CD4-positive, alpha-beta memory T cell (primary cell): ENCODE measurements at regions not wholly inside any gene's neighbourhood (a gene's known extent, or its start where the extent isn't known, plus 50 kb on each side); places are given as distances from the start of the nearest gene placed in this dataset.

Experiments used
- CTCF ChIA-PET: fragments of 350-600 bp; sonication (Branson Sonifier 250); formaldehyde crosslinking; loops from one replicate; lab custom pipeline; 2021; ENCODE audit warnings: inconsistent platforms; ENCODE audit not compliant: partially characterized antibody; lab: Charles Lee
- POLR2A ChIA-PET: fragments of 350-600 bp; sonication (Branson Sonifier 250); formaldehyde crosslinking; loops from one replicate; lab custom pipeline; 2021; ENCODE audit not compliant: partially characterized antibody; lab: Charles Lee
- DNase-seq, 5 donors: peaks; one replicate each; pipeline versions ENCODE4 v3.0.0 to v3.0.0-alpha.2; 2020 to 2022; ENCODE audit warnings: mixed read lengths in 1 of 5
- H3K27ac ChIP-seq: one replicate; pipeline ENCODE4 v1.7.0; 2013; ENCODE audit warnings: low read depth, low read length
- H3K27me3 ChIP-seq: 2 replicates; pipeline ENCODE4 v1.7.0; 2013; ENCODE audit warnings: mild to moderate bottlenecking, low read length, moderate library complexity; ENCODE audit not compliant: insufficient read depth
- H3K36me3 ChIP-seq: 2 replicates; pipeline ENCODE4 v1.7.0; 2013; ENCODE audit warnings: mild to moderate bottlenecking, low read length, moderate library complexity; ENCODE audit not compliant: insufficient read depth
- H3K4me1 ChIP-seq: 2 replicates; pipeline ENCODE4 v1.7.0; 2013; ENCODE audit warnings: mild to moderate bottlenecking, low read length, moderate library complexity; ENCODE audit not compliant: insufficient read depth
- H3K4me3 ChIP-seq, 2 donors: one replicate each; pipeline ENCODE4 v1.7.0; 2013; ENCODE audit warnings: low read length in 2 of 2, mild to moderate bottlenecking in 1 of 2
- H3K9me3 ChIP-seq, 2 donors: one replicate each; pipeline ENCODE4 v1.7.0; 2013; ENCODE audit warnings: low read length in 2 of 2, control low read depth in 1 of 2; ENCODE audit not compliant: control insufficient read depth in 1 of 2
- H3K27ac Mint-ChIP-seq, 7 donors: one replicate each; pipeline ENCODE4 v1.8.0; 2020 to 2021; ENCODE audit warnings: mixed read lengths in 7 of 7, mild to moderate bottlenecking in 6 of 7, inconsistent platforms in 3 of 7, moderate library complexity in 3 of 7
- H3K27me3 Mint-ChIP-seq, 2 donors: one replicate each; pipeline ENCODE4 v1.8.0; 2020 to 2021; ENCODE audit warnings: mixed read lengths in 2 of 2
- H3K36me3 Mint-ChIP-seq, 2 donors: one replicate each; pipeline ENCODE4 v1.8.0; 2020 to 2021; ENCODE audit warnings: mixed read lengths in 2 of 2, inconsistent platforms in 1 of 2, mild to moderate bottlenecking in 1 of 2
- H3K4me1 Mint-ChIP-seq, 4 donors: one replicate each; pipeline ENCODE4 v1.8.0; 2020 to 2021; ENCODE audit warnings: mixed read lengths in 4 of 4, mild to moderate bottlenecking in 1 of 4
- H3K4me3 Mint-ChIP-seq, 8 donors: one replicate each; pipeline ENCODE4 v1.8.0; 2020 to 2021; ENCODE audit warnings: mixed read lengths in 8 of 8, mild to moderate bottlenecking in 7 of 8, moderate library complexity in 6 of 8, inconsistent platforms in 3 of 8
- H3K9me3 Mint-ChIP-seq, 8 donors: one replicate each; pipeline ENCODE4 v1.8.0; 2020 to 2021; ENCODE audit warnings: mixed read lengths in 8 of 8, mild to moderate bottlenecking in 5 of 8, inconsistent platforms in 3 of 8, moderate library complexity in 1 of 8
- intact Hi-C: fragments of 100-400 bp; cut with micrococcal nuclease; formaldehyde crosslinking; loops from one replicate; pipeline ENCODE4 v1.15.1; 2023

GRCh38 chr22:47386812-47387510 lies 624.5 kb downstream of the TBC1D22A start:
- DNase-seq, result no peak
- intact Hi-C loops, result no loop called here
- Histone ChIP-seq H3K4me3 (no peak overlapping the region), H3K27ac (no peak overlapping the region), H3K27me3 (no peaks in the 10 kb centered on the region), H3K36me3 (no peaks in the 10 kb centered on the region), H3K9me3 (no peaks in the 10 kb centered on the region), H3K4me1 (no peaks in the 10 kb centered on the region)
- POLR2A ChIA-PET, result no interaction called here
- no peaks in the 10 kb centered on the region for H3K4me1 Mint-ChIP-seq
- CTCF ChIA-PET, result no interaction called here
- H3K27me3 Mint-ChIP-seq, result no peaks in the 10 kb centered on the region
- no peak overlapping the region for H3K27ac Mint-ChIP-seq
- H3K9me3 Mint-ChIP-seq, result no peaks in the 10 kb centered on the region
- no peaks in the 10 kb centered on the region for H3K36me3 Mint-ChIP-seq
- H3K4me3 Mint-ChIP-seq, result no peak overlapping the region

GRCh38 chr22:47384977-47385376 lies 622.5 kb downstream of the TBC1D22A start:
- Mint-ChIP-seq H3K27me3 (peaks cover 0 to 3% of the 10 kb centered on the region in 2 donors), H3K9me3 (no peaks in the 10 kb centered on the region), H3K4me3 (no peak overlapping the region), H3K36me3 (no peaks in the 10 kb centered on the region), H3K4me1 (no peaks in the 10 kb centered on the region), H3K27ac (no peak overlapping the region)
- intact Hi-C loops, result no loop called here
- Histone ChIP-seq H3K27me3 (no peaks in the 10 kb centered on the region), H3K36me3 (no peaks in the 10 kb centered on the region), H3K4me3 (no peak overlapping the region), H3K4me1 (no peaks in the 10 kb centered on the region), H3K27ac (no peak overlapping the region), H3K9me3 (no peaks in the 10 kb centered on the region)
- ChIA-PET POLR2A (no interaction called here), CTCF (no interaction called here)
- no peak for DNase-seq

GRCh38 chr22:47382164-47382890 lies 619.9 kb downstream of the TBC1D22A start:
- Mint-ChIP-seq H3K4me1 (no peaks in the 10 kb centered on the region), H3K27ac (no peak overlapping the region), H3K4me3 (no peak overlapping the region), H3K27me3 (peaks cover 0 to 3% of the 10 kb centered on the region in 2 donors), H3K36me3 (no peaks in the 10 kb centered on the region), H3K9me3 (peaks cover 0 to 4% (median 0%) of the 10 kb centered on the region in 8 donors)
- ChIA-PET CTCF (no interaction called here), POLR2A (no interaction called here)
- H3K27me3 ChIP-seq, result no peaks in the 10 kb centered on the region
- DNase-seq, result no peak
- no peak overlapping the region for H3K4me3 ChIP-seq
- H3K36me3 ChIP-seq, result no peaks in the 10 kb centered on the region
- H3K4me1 ChIP-seq, result no peaks in the 10 kb centered on the region
- intact Hi-C loops, result no loop called here
- no peaks in the 10 kb centered on the region for H3K9me3 ChIP-seq
- no peak overlapping the region for H3K27ac ChIP-seq

GRCh38 chr22:47381240-47381639 lies 618.8 kb downstream of the TBC1D22A start:
- Histone ChIP-seq H3K27ac (no peak overlapping the region), H3K9me3 (no peaks in the 10 kb centered on the region), H3K4me3 (no peak overlapping the region), H3K36me3 (no peaks in the 10 kb centered on the region), H3K27me3 (no peaks in the 10 kb centered on the region), H3K4me1 (no peaks in the 10 kb centered on the region)
- H3K27me3 Mint-ChIP-seq, result peaks cover 0 to 3% of the 10 kb centered on the region in 2 donors
- H3K36me3 Mint-ChIP-seq, result no peaks in the 10 kb centered on the region
- H3K4me3 Mint-ChIP-seq, result no peak overlapping the region
- DNase-seq, result no peak
- H3K4me1 Mint-ChIP-seq, result no peaks in the 10 kb centered on the region
- no peak overlapping the region for H3K27ac Mint-ChIP-seq
- ChIA-PET CTCF (no interaction called here), POLR2A (no interaction called here)
- intact Hi-C loops, result no loop called here
- peaks cover 0 to 4% (median 0%) of the 10 kb centered on the region in 8 donors for H3K9me3 Mint-ChIP-seq

- Mint-ChIP-seq H3K27me3 (peaks cover 0 to 3% of the 10 kb centered on the region in 2 donors), H3K4me1 (no peaks in the 10 kb centered on the region), H3K4me3 (no peak overlapping the region), H3K27ac (no peak overlapping the region), H3K9me3 (peaks cover 0 to 4% (median 0%) of the 10 kb centered on the region in 8 donors), H3K36me3 (no peaks in the 10 kb centered on the region)
- H3K4me3 ChIP-seq, result no peak overlapping the region
- no peaks in the 10 kb centered on the region for H3K4me1 ChIP-seq
- ChIA-PET CTCF (no interaction called here), POLR2A (no interaction called here)
- intact Hi-C loops, result no loop called here
- DNase-seq, result no peak
- no peaks in the 10 kb centered on the region for H3K27me3 ChIP-seq
- H3K9me3 ChIP-seq, result no peaks in the 10 kb centered on the region
- H3K36me3 ChIP-seq, result no peaks in the 10 kb centered on the region
- H3K27ac ChIP-seq, result no peak overlapping the region
Observed at GRCh38 chr22:47380692-47381091, 618.2 kb downstream of the TBC1D22A start.

- Histone ChIP-seq H3K4me1 (no peaks in the 10 kb centered on the region), H3K9me3 (no peaks in the 10 kb centered on the region), H3K27me3 (no peaks in the 10 kb centered on the region), H3K36me3 (no peaks in the 10 kb centered on the region), H3K27ac (no peak overlapping the region), H3K4me3 (no peak overlapping the region)
- no peak for DNase-seq
- Mint-ChIP-seq H3K4me3 (no peak overlapping the region), H3K4me1 (no peaks in the 10 kb centered on the region), H3K9me3 (peaks cover 0 to 4% (median 0%) of the 10 kb centered on the region in 8 donors), H3K36me3 (no peaks in the 10 kb centered on the region), H3K27ac (no peak overlapping the region), H3K27me3 (peaks cover 2 to 3% of the 10 kb centered on the region in 2 donors)
- CTCF ChIA-PET, result no interaction called here
- intact Hi-C loops, result no loop called here
- POLR2A ChIA-PET, result no interaction called here
Observed at GRCh38 chr22:47379037-47379436, 616.6 kb downstream of the TBC1D22A start.

- H3K4me1 ChIP-seq, result no peaks in the 10 kb centered on the region
- H3K27ac Mint-ChIP-seq, result no peak overlapping the region
- no peaks in the 10 kb centered on the region for H3K36me3 ChIP-seq
- intact Hi-C loops, result no loop called here
- no peak overlapping the region for H3K4me3 ChIP-seq
- ChIA-PET CTCF (no interaction called here), POLR2A (no interaction called here)
- H3K36me3 Mint-ChIP-seq, result no peaks in the 10 kb centered on the region
- peaks cover 0 to 4% (median 0%) of the 10 kb centered on the region in 8 donors for H3K9me3 Mint-ChIP-seq
- H3K27me3 Mint-ChIP-seq, result peaks cover 2 to 3% of the 10 kb centered on the region in 2 donors
- no peaks in the 10 kb centered on the region for H3K27me3 ChIP-seq
- no peak for DNase-seq
- no peaks in the 10 kb centered on the region for H3K4me1 Mint-ChIP-seq
- no peak overlapping the region for H3K4me3 Mint-ChIP-seq
- H3K9me3 ChIP-seq, result no peaks in the 10 kb centered on the region
- H3K27ac ChIP-seq, result no peak overlapping the region
Observed at GRCh38 chr22:47377926-47378560, 615.6 kb downstream of the TBC1D22A start.
